KMS-11 (cell line): ENCODE measurements at regions not wholly inside any gene's neighbourhood (a gene's known extent, or its start where the extent isn't known, plus 50 kb on each side); places are given as distances from the start of the nearest gene placed in this dataset.

Experiments
- H2AFZ ChIP-seq: fragments of 200-600 bp; sonication (generic); 2 replicates; pipeline ENCODE4 v1.6.1; 2016; ENCODE audit warnings: antibody characterized with exemption, mixed run types, low read depth
- H3K27ac ChIP-seq: fragments of 200-600 bp; sonication (generic); 2 replicates; pipeline ENCODE4 v1.6.1; 2016; ENCODE audit warnings: mild to moderate bottlenecking, mixed run types
- H3K27me3 ChIP-seq: fragments of 200-600 bp; sonication (generic); 2 replicates; pipeline ENCODE4 v1.6.1; 2017; ENCODE audit warnings: mild to moderate bottlenecking, low read depth, mixed run types, moderate library complexity; ENCODE audit not compliant: insufficient read depth
- H3K36me3 ChIP-seq: fragments of 200-600 bp; sonication (generic); 2 replicates; pipeline ENCODE4 v1.6.1; 2017; ENCODE audit warnings: mild to moderate bottlenecking, mixed run types; ENCODE audit not compliant: insufficient read depth
- H3K4me1 ChIP-seq: fragments of 200-600 bp; sonication (generic); 2 replicates; pipeline ENCODE4 v1.6.1; 2016; ENCODE audit warnings: mild to moderate bottlenecking, low read depth, mixed run types; ENCODE audit not compliant: poor library complexity, severe bottlenecking
- H3K4me2 ChIP-seq: fragments of 200-600 bp; sonication (generic); 2 replicates; pipeline ENCODE4 v1.7.0; 2016; ENCODE audit warnings: mild to moderate bottlenecking, mixed run types
- H3K4me3 ChIP-seq: fragments of 200-600 bp; sonication (generic); IDR thresholded peaks from 2 replicates; pipeline ENCODE4 v1.6.1; 2017; ENCODE audit warnings: low read depth, low read length, mixed read lengths; ENCODE audit not compliant: insufficient read depth
- H3K79me2 ChIP-seq: fragments of 200-600 bp; sonication (generic); 2 replicates; pipeline ENCODE4 v1.6.1; 2016; ENCODE audit warnings: low read depth, mixed run types; ENCODE audit not compliant: insufficient read depth
- H3K9ac ChIP-seq: fragments of 200-600 bp; sonication (generic); 2 replicates; pipeline ENCODE4 v1.6.1; 2016; ENCODE audit warnings: mild to moderate bottlenecking, mixed run types
- H4K20me1 ChIP-seq: fragments of 200-600 bp; sonication (generic); 2 replicates; pipeline ENCODE4 v1.6.1; 2016; ENCODE audit warnings: mild to moderate bottlenecking, mixed run types; ENCODE audit not compliant: insufficient read depth
- CTCF ChIP-seq: fragments of 200-600 bp; sonication (generic); conservative IDR thresholded peaks from 2 replicates; pipeline ENCODE4 v1.6.1; 2017; ENCODE audit warnings: low read depth, mild to moderate bottlenecking, antibody characterized with exemption, low read length, moderate library complexity, mixed read lengths

- Histone ChIP-seq H3K4me3 (no peak overlapping the region), H3K27ac (no peak overlapping the region), H3K27me3 (no peaks in the 10 kb centered on the region), H3K4me1 (no peaks in the 10 kb centered on the region), H3K4me2 (no peak overlapping the region), H2AFZ (no peak overlapping the region), H3K36me3 (no peaks in the 10 kb centered on the region), H3K9ac (no peak overlapping the region), H3K79me2 (no peaks in the 10 kb centered on the region), H4K20me1 (no peaks in the 10 kb centered on the region)
- TF ChIP-seq CTCF, result no peak
These were observed 348.7 kb downstream of the OMA1 start for GRCh38 chr1:58197811-58198210.

GRCh38 chr1:58190267-58190988 lies 356.1 kb downstream of the OMA1 start:
- Histone ChIP-seq H3K27me3 (no peaks in the 10 kb centered on the region), H3K27ac (no peak overlapping the region), H4K20me1 (no peaks in the 10 kb centered on the region), H3K4me3 (no peak overlapping the region), H3K36me3 (no peaks in the 10 kb centered on the region), H2AFZ (no peak overlapping the region), H3K9ac (no peak overlapping the region), H3K4me2 (no peak overlapping the region), H3K79me2 (no peaks in the 10 kb centered on the region), H3K4me1 (no peaks in the 10 kb centered on the region)
- TF ChIP-seq CTCF, result no peak

- Histone ChIP-seq H3K27ac (no peak overlapping the region), H2AFZ (no peak overlapping the region), H3K4me2 (no peak overlapping the region), H4K20me1 (no peaks in the 10 kb centered on the region), H3K9ac (no peak overlapping the region), H3K4me1 (no peaks in the 10 kb centered on the region), H3K4me3 (no peak overlapping the region), H3K79me2 (no peaks in the 10 kb centered on the region), H3K36me3 (no peaks in the 10 kb centered on the region), H3K27me3 (no peaks in the 10 kb centered on the region)
- TF ChIP-seq CTCF, result no peak
These were observed 357.1 kb downstream of the OMA1 start for GRCh38 chr1:58189453-58189852.

GRCh38 chr1:58183286-58183685 lies 363.2 kb downstream of the OMA1 start:
- no peak for TF ChIP-seq CTCF
- Histone ChIP-seq H3K4me3 (no peak overlapping the region), H3K4me2 (no peak overlapping the region), H2AFZ (no peak overlapping the region), H3K4me1 (no peaks in the 10 kb centered on the region), H3K36me3 (no peaks in the 10 kb centered on the region), H3K27ac (no peak overlapping the region), H3K27me3 (no peaks in the 10 kb centered on the region), H3K9ac (no peak overlapping the region), H3K79me2 (no peaks in the 10 kb centered on the region), H4K20me1 (no peaks in the 10 kb centered on the region)
